ENCODE measurements at regions not wholly inside any gene's neighbourhood (a gene's known extent, or its start where the extent isn't known, plus 50 kb on each side); places are given as distances from the start of the nearest gene placed in this dataset.
"Not testable (repeated sequence)": the region's sequence is repeated elsewhere in the genome, so short reads cannot be mapped to it uniquely, and the experiment has no call there.

DNA sequence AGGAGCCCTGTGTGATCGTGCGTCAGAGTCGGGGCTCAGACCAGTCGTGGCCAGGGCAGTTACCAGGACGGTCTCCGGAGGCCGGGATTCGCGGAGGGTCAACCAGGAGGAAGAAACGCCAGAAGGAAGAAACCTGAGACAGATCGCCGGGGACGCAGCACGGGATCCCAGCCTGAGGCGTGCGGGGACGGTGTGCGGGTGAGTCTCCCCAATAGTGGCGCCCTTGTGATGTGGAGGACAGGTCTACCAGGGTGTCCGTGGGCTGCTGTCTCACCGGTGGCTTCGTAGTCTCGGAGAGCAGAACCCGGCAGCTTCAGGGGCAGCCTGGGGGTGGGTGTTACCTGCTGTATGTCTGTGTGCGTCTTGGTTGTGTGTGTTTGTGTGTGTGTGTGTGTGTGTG lies 1399.1 kb upstream of the PCDH10 start:
- not testable (repeated sequence) for DNase-seq (ENCODE audit: low read depth); H3K36me3 ChIP-seq (ENCODE audit: control insufficient read depth, insufficient read depth, low read length, severe bottlenecking); H3K4me3 ChIP-seq (ENCODE audit: low read length); H3K4me1 ChIP-seq (ENCODE audit: control insufficient read depth, insufficient read depth, low read length); H3K9me3 ChIP-seq (ENCODE audit: control insufficient read depth, low read length); H3K9ac ChIP-seq (ENCODE audit: low read length); H3K27me3 ChIP-seq (replicated peaks; ENCODE audit: control insufficient read depth, insufficient read depth, low read length)

DNA sequence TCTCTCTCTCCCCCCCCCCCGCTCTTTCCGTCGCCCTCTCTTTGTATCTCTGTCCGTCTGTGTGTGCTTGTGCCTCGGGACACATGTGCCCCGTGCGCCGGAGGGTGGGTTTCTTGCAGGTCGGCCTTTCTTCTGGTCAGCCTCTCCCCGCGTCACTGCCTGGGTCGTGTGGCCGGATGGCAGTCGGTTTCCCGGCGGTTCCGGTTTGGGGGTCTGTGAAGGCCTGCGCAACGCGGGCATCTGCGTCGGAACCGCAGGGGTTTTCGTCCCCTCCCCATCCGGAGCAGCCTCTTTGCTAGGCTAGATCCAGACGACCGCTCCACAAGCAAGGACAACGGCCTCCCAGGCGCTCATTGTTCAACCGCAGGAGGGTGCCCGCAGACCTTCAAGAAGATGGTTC lies 1398.6 kb upstream of the PCDH10 start:
- H3K36me3 ChIP-seq (ENCODE audit: control insufficient read depth, insufficient read depth, low read length, severe bottlenecking); DNase-seq (ENCODE audit: low read depth); H3K9ac ChIP-seq (ENCODE audit: low read length); H3K9me3 ChIP-seq (ENCODE audit: control insufficient read depth, low read length); H3K27me3 ChIP-seq (replicated peaks; ENCODE audit: control insufficient read depth, insufficient read depth, low read length); H3K4me1 ChIP-seq (ENCODE audit: control insufficient read depth, insufficient read depth, low read length); H3K4me3 ChIP-seq (ENCODE audit: low read length): not testable (repeated sequence)

DNA sequence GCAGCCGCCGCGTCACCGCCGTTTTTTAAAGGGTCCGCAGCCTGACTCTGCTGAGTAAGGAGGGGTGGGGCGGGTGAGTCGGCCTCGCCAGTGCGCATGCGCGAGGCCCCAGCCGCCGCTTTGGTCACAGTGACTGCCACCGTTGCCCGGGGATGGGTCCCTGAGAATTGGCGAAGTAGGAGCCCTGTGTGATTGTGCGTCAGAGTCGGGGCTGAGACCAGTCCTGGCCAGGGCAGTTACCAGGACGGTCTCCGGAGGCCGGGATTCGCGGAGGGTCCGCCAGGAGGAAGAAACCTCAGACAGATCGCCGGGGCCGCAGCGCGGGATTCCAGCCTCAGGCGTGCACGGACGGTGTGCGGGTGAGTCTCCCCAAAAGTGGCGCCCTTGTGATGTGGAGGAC lies 1386.9 kb upstream of the PCDH10 start:
- H3K9ac ChIP-seq (ENCODE audit: low read length); H3K9me3 ChIP-seq (ENCODE audit: control insufficient read depth, low read length); H3K4me3 ChIP-seq (ENCODE audit: low read length); H3K4me1 ChIP-seq (ENCODE audit: control insufficient read depth, insufficient read depth, low read length); H3K27me3 ChIP-seq (replicated peaks; ENCODE audit: control insufficient read depth, insufficient read depth, low read length); H3K36me3 ChIP-seq (ENCODE audit: control insufficient read depth, insufficient read depth, low read length, severe bottlenecking); DNase-seq (ENCODE audit: low read depth): not testable (repeated sequence)

DNA sequence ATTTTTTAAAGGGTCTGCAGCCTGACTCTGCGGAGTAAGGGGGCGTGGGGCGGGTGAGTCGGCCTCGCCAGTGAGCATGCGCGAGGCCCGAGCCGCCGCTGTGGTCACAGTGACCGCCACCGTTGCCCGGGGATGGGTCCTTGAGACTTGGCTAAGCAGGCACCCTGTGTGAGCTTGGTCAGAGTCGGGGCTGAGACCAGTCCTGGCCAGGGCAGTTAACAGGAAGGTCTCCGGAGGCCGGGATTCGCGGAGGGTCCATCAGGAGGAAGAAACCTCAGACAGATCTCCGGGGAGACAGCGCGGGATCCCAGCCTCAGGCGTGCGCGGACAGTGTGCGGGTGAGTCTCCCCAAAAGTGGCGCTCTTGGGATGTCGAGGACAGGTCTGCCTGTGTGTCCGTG lies 1384.4 kb upstream of the PCDH10 start:
- Histone ChIP-seq H3K9me3 (ENCODE audit: control insufficient read depth, low read length) (no peaks in the 10 kb centered on the region), H3K4me1 (ENCODE audit: control insufficient read depth, insufficient read depth, low read length) (no peaks in the 10 kb centered on the region), H3K4me3 (ENCODE audit: low read length) (no peak overlapping the region), H3K27me3 (replicated peaks; ENCODE audit: control insufficient read depth, insufficient read depth, low read length) (no peaks in the 10 kb centered on the region), H3K36me3 (ENCODE audit: control insufficient read depth, insufficient read depth, low read length, severe bottlenecking) (no peaks in the 10 kb centered on the region), H3K9ac (ENCODE audit: low read length) (no peak overlapping the region)
- no peak for DNase-seq (ENCODE audit: low read depth)

DNA sequence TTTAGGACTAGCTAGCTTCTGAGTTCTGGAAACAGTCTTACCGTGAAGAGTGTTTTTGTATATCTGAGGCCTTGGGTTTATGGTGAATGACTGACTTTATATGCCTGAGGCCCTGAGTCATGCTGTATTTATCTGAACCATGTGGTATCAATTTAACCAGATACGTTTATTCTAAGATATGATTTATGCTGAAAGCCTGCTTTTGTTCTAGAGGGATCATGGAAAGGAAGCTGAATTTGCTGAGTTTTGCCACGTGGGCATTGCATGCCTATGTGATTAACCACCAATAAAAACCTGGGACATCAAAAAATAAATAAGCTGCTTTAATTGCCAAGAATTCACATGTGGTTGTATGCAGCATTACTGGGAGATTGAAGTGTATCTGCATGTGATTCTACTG lies 1374.7 kb upstream of the PCDH10 start:
- H3K4me1 ChIP-seq (ENCODE audit: control insufficient read depth, insufficient read depth, low read length); H3K9ac ChIP-seq (ENCODE audit: low read length); H3K4me3 ChIP-seq (ENCODE audit: low read length); H3K27me3 ChIP-seq (replicated peaks; ENCODE audit: control insufficient read depth, insufficient read depth, low read length); H3K9me3 ChIP-seq (ENCODE audit: control insufficient read depth, low read length); H3K36me3 ChIP-seq (ENCODE audit: control insufficient read depth, insufficient read depth, low read length, severe bottlenecking): not testable (repeated sequence)
- peak; percentile 94 for DNase-seq (ENCODE audit: low read depth)

DNA sequence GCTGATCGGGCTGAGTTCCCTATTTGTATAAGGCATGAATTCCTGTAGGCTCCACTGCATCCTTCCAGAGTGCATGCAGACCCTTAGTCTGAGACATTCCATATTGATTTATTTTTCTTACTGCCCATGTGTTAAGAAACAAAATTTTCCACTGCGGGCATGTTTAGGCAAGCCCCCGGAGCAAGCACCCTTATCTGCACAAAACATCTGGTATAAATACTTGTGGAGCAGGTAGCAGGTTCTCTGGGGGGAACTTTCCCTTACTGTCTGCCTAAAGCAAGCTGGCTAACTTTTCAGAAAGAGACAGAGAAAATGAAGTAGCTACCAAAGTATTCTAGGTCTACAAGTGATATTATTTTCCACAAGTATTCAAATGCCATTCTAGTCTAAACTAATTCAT lies 1338.5 kb upstream of the PCDH10 start:
- not testable (repeated sequence) for H3K9ac ChIP-seq (ENCODE audit: low read length); H3K4me3 ChIP-seq (ENCODE audit: low read length); H3K27me3 ChIP-seq (replicated peaks; ENCODE audit: control insufficient read depth, insufficient read depth, low read length); H3K4me1 ChIP-seq (ENCODE audit: control insufficient read depth, insufficient read depth, low read length); H3K36me3 ChIP-seq (ENCODE audit: control insufficient read depth, insufficient read depth, low read length, severe bottlenecking); H3K9me3 ChIP-seq (ENCODE audit: control insufficient read depth, low read length); DNase-seq (ENCODE audit: low read depth)

All from adipocyte (in vitro differentiated cells).